NCI-H2029 treated with DMSO at 0.1 percent for 48 hours (cell line): ENCODE measurements at regions not wholly inside any gene's neighbourhood (a gene's known extent, or its start where the extent isn't known, plus 50 kb on each side); places are given as distances from the start of the nearest gene placed in this dataset.

Experiments
- DNase-seq: peaks from one replicate; lab custom pipeline; 2025; lab: John Stamatoyannopoulos, UW

GRCh38 chr16:7097518-7097917 is 235.1 kb upstream of the RBFOX1 start:
- DNase-seq: no peak

GRCh38 chr16:7093511-7093910 is 239.1 kb upstream of the RBFOX1 start:
- DNase-seq: no peak

GRCh38 chr16:7090628-7091115 is 242.0 kb upstream of the RBFOX1 start:
- DNase-seq: no peak

GRCh38 chr16:7089751-7090150 is 242.9 kb upstream of the RBFOX1 start:
- DNase-seq: no peak

GRCh38 chr16:7088711-7089110 is 243.9 kb upstream of the RBFOX1 start:
- DNase-seq: no peak

GRCh38 chr16:7086822-7087616 is 245.6 kb upstream of the RBFOX1 start:
- DNase-seq: peak; percentile 20

- no peak for DNase-seq
These were observed 246.9 kb upstream of the RBFOX1 start for GRCh38 chr16:7085776-7086175.

GRCh38 chr16:7083096-7083495 is 249.5 kb upstream of the RBFOX1 start:
- DNase-seq: no peak

GRCh38 chr16:7077636-7078035 is 255.0 kb upstream of the RBFOX1 start:
- DNase-seq: no peak

GRCh38 chr16:7074715-7075114 is 257.9 kb upstream of the RBFOX1 start:
- DNase-seq: no peak

- DNase-seq: no peak
These were observed 275.2 kb upstream of the RBFOX1 start for GRCh38 chr16:7057458-7057857.

- DNase-seq: no peak
These were observed 277.2 kb upstream of the RBFOX1 start for GRCh38 chr16:7055443-7055842.

- no peak for DNase-seq
These were observed 280.9 kb upstream of the RBFOX1 start for GRCh38 chr16:7051591-7052349.

- no peak for DNase-seq
These were observed 288.3 kb upstream of the RBFOX1 start for GRCh38 chr16:7044331-7044730.

GRCh38 chr16:7038475-7038874 is 294.2 kb upstream of the RBFOX1 start:
- no peak for DNase-seq

- no peak for DNase-seq
These were observed 295.1 kb upstream of the RBFOX1 start for GRCh38 chr16:7037495-7037894.

GRCh38 chr16:7031031-7031430 is 301.6 kb upstream of the RBFOX1 start:
- DNase-seq: no peak

GRCh38 chr16:7027401-7027800 is 305.2 kb upstream of the RBFOX1 start:
- no peak for DNase-seq

GRCh38 chr16:7026639-7027038 is 306.0 kb upstream of the RBFOX1 start:
- DNase-seq: no peak

- DNase-seq: peak; percentile 18
These were observed 306.9 kb upstream of the RBFOX1 start for GRCh38 chr16:7025616-7026190.

GRCh38 chr16:7021653-7022275 is 310.9 kb upstream of the RBFOX1 start:
- DNase-seq: no peak

- no peak for DNase-seq
These were observed 315.5 kb upstream of the RBFOX1 start for GRCh38 chr16:7017006-7017662.
